IPS-18a (cell line): ENCODE measurements at regions not wholly inside any gene's neighbourhood (a gene's known extent, or its start where the extent isn't known, plus 50 kb on each side); places are given as distances from the start of the nearest gene placed in this dataset.

Source experiments
- H3K27ac ChIP-seq: one replicate; pipeline ENCODE4 v1.5.1; 2013; ENCODE audit warnings: low read length
- H3K27me3 ChIP-seq: one replicate; pipeline ENCODE4 v1.6.1; 2013; ENCODE audit warnings: mild to moderate bottlenecking, low read length; ENCODE audit not compliant: control insufficient read depth, insufficient read depth
- H3K36me3 ChIP-seq: one replicate; pipeline ENCODE4 v1.6.1; 2013; ENCODE audit warnings: low read depth, low read length; ENCODE audit not compliant: control insufficient read depth
- H3K4me1 ChIP-seq: one replicate; pipeline ENCODE4 v1.6.1; 2013; ENCODE audit warnings: low read depth, low read length; ENCODE audit not compliant: control insufficient read depth
- H3K4me3 ChIP-seq: one replicate; pipeline ENCODE4 v1.5.1; 2013; ENCODE audit warnings: low read length
- H3K9ac ChIP-seq: one replicate; pipeline ENCODE4 v1.6.1; 2013; ENCODE audit warnings: mild to moderate bottlenecking, low read length, moderate library complexity
- H3K9me3 ChIP-seq: one replicate; pipeline ENCODE4 v1.6.1; 2013; ENCODE audit warnings: low read depth, low read length; ENCODE audit not compliant: control insufficient read depth

- Histone ChIP-seq H3K4me3 (no peak overlapping the region), H3K9me3 (no peaks in the 10 kb centered on the region), H3K27ac (no peak overlapping the region), H3K27me3 (no peaks in the 10 kb centered on the region), H3K9ac (no peak overlapping the region), H3K36me3 (no peaks in the 10 kb centered on the region), H3K4me1 (no peaks in the 10 kb centered on the region)
Measured at GRCh38 chr12:84069699-84070098, 842.9 kb downstream of the SLC6A15 start.

- no peak overlapping the region for H3K9ac ChIP-seq
- no peaks in the 10 kb centered on the region for H3K27me3 ChIP-seq
- no peak overlapping the region for H3K27ac ChIP-seq
- H3K9me3 ChIP-seq: no peaks in the 10 kb centered on the region
- H3K4me3 ChIP-seq: no peak overlapping the region
- no peaks in the 10 kb centered on the region for H3K4me1 ChIP-seq
- H3K36me3 ChIP-seq: no peaks in the 10 kb centered on the region
Measured at GRCh38 chr12:84069198-84069597, 843.4 kb downstream of the SLC6A15 start.

- Histone ChIP-seq H3K27me3 (no peaks in the 10 kb centered on the region), H3K4me1 (no peaks in the 10 kb centered on the region), H3K9me3 (no peaks in the 10 kb centered on the region), H3K9ac (no peak overlapping the region), H3K27ac (no peak overlapping the region), H3K36me3 (no peaks in the 10 kb centered on the region), H3K4me3 (no peak overlapping the region)
Measured at GRCh38 chr12:84058136-84058535, 854.5 kb downstream of the SLC6A15 start.

- Histone ChIP-seq H3K27me3 (no peaks in the 10 kb centered on the region), H3K36me3 (no peaks in the 10 kb centered on the region), H3K9me3 (no peaks in the 10 kb centered on the region), H3K9ac (no peak overlapping the region), H3K4me3 (no peak overlapping the region), H3K4me1 (no peaks in the 10 kb centered on the region), H3K27ac (no peak overlapping the region)
Measured at GRCh38 chr12:84054811-84055210, 857.8 kb downstream of the SLC6A15 start.

GRCh38 chr12:84047881-84048280, 864.7 kb downstream of the SLC6A15 start:
- H3K27me3 ChIP-seq: no peaks in the 10 kb centered on the region
- no peak overlapping the region for H3K27ac ChIP-seq
- H3K4me3 ChIP-seq: no peak overlapping the region
- H3K9ac ChIP-seq: no peak overlapping the region
- H3K4me1 ChIP-seq: no peaks in the 10 kb centered on the region
- H3K9me3 ChIP-seq: no peaks in the 10 kb centered on the region
- no peaks in the 10 kb centered on the region for H3K36me3 ChIP-seq

GRCh38 chr12:84046859-84047258, 865.7 kb downstream of the SLC6A15 start:
- Histone ChIP-seq H3K4me3 (no peak overlapping the region), H3K9ac (no peak overlapping the region), H3K27me3 (no peaks in the 10 kb centered on the region), H3K9me3 (no peaks in the 10 kb centered on the region), H3K27ac (no peak overlapping the region), H3K4me1 (no peaks in the 10 kb centered on the region), H3K36me3 (no peaks in the 10 kb centered on the region)

GRCh38 chr12:84043355-84043754, 869.2 kb downstream of the SLC6A15 start:
- no peaks in the 10 kb centered on the region for H3K4me1 ChIP-seq
- H3K9me3 ChIP-seq: no peaks in the 10 kb centered on the region
- no peak overlapping the region for H3K4me3 ChIP-seq
- no peak overlapping the region for H3K9ac ChIP-seq
- H3K27me3 ChIP-seq: no peaks in the 10 kb centered on the region
- H3K27ac ChIP-seq: no peak overlapping the region
- no peaks in the 10 kb centered on the region for H3K36me3 ChIP-seq

- no peaks in the 10 kb centered on the region for H3K36me3 ChIP-seq
- no peaks in the 10 kb centered on the region for H3K4me1 ChIP-seq
Measured at GRCh38 chr12:84038242-84038641, 874.4 kb downstream of the SLC6A15 start.

GRCh38 chr12:84036912-84037311, 875.7 kb downstream of the SLC6A15 start:
- Histone ChIP-seq H3K27ac (no peak overlapping the region), H3K4me1 (no peaks in the 10 kb centered on the region), H3K36me3 (no peaks in the 10 kb centered on the region), H3K4me3 (no peak overlapping the region), H3K9ac (no peak overlapping the region), H3K27me3 (no peaks in the 10 kb centered on the region), H3K9me3 (peaks cover 10% of the 10 kb centered on the region)

More at GRCh38 chr12:84038242-84038641, 874.4 kb downstream of the SLC6A15 start:
- H3K9me3 ChIP-seq: no peaks in the 10 kb centered on the region
- H3K27me3 ChIP-seq: no peaks in the 10 kb centered on the region
- H3K4me3 ChIP-seq: no peak overlapping the region
- H3K27ac ChIP-seq: no peak overlapping the region
- H3K9ac ChIP-seq: no peak overlapping the region

GRCh38 chr12:84035766-84036165, 876.8 kb downstream of the SLC6A15 start:
- Histone ChIP-seq H3K36me3 (no peaks in the 10 kb centered on the region), H3K9me3 (peaks cover 10% of the 10 kb centered on the region), H3K4me3 (no peak overlapping the region), H3K27me3 (no peaks in the 10 kb centered on the region), H3K4me1 (no peaks in the 10 kb centered on the region), H3K27ac (no peak overlapping the region), H3K9ac (no peak overlapping the region)

GRCh38 chr12:84034871-84035270, 877.7 kb downstream of the SLC6A15 start:
- Histone ChIP-seq H3K4me1 (no peaks in the 10 kb centered on the region), H3K27ac (no peak overlapping the region), H3K36me3 (no peaks in the 10 kb centered on the region), H3K9me3 (peaks cover 10% of the 10 kb centered on the region), H3K4me3 (no peak overlapping the region), H3K9ac (no peak overlapping the region), H3K27me3 (no peaks in the 10 kb centered on the region)

- Histone ChIP-seq H3K36me3 (no peaks in the 10 kb centered on the region), H3K9me3 (peaks cover 10% of the 10 kb centered on the region)
Measured at GRCh38 chr12:84033162-84033561, 879.4 kb downstream of the SLC6A15 start.

More at GRCh38 chr12:84033162-84033561, 879.4 kb downstream of the SLC6A15 start:
- H3K4me3 ChIP-seq: no peak overlapping the region
- no peak overlapping the region for H3K27ac ChIP-seq
- no peak overlapping the region for H3K9ac ChIP-seq
- H3K27me3 ChIP-seq: no peaks in the 10 kb centered on the region
- H3K4me1 ChIP-seq: no peaks in the 10 kb centered on the region
